Inferior parietal cortex (tissue), 1 donor: ENCODE measurements at regions not wholly inside any gene's neighbourhood (a gene's known extent, or its start where the extent isn't known, plus 50 kb on each side); places are given as distances from the start of the nearest gene placed in this dataset.

Experiments
- DNase-seq: peaks from one replicate; pipeline ENCODE4 v3.0.0-alpha.2; 2016; ENCODE audit errors: extremely low spot score

- DNase-seq: peak; percentile 25
Measured at GRCh38 chr2:8003462-8004075, 678.3 kb upstream of the ID2 start.

- peak; percentile 39 for DNase-seq
Measured at GRCh38 chr2:8004250-8004681, 677.6 kb upstream of the ID2 start.

DNA sequence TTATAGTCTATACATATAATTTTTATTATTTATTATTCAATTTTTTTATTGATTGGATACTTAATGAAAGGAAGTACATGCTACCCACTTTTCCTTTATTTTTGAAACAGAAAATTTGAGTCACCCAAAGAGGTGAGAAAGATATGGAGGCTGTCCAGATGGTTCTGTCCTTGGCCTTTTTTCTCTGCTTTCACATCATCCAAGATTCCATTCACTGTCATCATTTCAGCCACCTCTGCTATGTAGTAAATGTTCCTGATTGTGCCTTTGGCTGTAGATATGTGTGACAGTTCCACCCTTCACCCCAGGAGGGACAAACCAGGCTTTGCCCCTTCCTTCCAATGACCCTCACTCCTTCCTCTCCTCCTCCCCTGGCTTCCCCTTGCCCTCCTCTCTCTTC, 675.7 kb upstream of the ID2 start:
- no peak for DNase-seq

DNA sequence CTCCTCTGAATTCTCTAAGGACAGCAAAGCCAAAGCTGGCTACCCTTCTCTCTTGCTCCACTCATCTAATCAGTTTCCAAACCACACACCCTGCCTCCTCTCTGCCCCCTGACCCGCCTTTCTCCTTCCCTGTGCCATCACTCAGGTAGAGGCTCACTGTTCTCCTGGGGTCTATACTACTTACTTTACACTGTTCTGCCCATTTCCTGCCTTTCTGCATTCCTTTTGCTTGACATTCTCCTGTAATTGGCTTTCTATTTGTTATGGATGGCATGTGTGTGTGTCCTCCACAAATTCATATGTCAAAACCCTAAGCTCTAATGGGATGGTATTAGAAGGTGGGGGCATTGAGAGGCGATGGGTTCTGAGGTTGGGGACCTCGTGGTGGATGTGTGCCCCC, 675.2 kb upstream of the ID2 start:
- no peak for DNase-seq

DNA sequence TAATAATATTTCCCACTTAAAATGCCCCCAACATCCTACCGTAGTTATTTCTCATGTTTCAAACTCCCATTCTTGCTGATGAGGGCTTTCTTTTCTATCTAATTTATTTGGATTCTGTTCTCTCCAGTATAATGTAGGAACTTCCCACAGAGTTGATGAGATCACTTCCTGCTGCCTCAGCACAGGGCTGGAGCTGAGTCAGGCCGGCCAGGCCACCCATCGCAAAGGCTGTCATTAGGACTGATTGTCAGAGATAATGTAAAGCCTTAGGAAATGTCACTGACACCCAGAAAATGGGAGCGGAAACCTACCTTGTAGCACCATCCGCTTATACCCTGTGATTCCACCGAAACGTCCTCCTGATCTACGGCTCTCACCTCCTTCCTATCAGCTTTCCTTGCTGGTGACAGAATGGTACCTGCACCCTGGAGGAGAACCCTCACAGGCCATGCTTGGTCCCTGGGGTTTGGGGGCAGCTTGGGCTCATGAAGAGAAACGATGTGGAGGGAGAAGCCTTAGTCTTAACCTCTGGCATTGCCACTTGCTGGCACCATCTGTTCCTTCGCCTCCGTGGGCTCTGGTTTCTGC, 672.8 kb upstream of the ID2 start:
- DNase-seq: no peak

- no peak for DNase-seq
Measured at GRCh38 chr2:8015848-8016600, 665.8 kb upstream of the ID2 start.

DNA sequence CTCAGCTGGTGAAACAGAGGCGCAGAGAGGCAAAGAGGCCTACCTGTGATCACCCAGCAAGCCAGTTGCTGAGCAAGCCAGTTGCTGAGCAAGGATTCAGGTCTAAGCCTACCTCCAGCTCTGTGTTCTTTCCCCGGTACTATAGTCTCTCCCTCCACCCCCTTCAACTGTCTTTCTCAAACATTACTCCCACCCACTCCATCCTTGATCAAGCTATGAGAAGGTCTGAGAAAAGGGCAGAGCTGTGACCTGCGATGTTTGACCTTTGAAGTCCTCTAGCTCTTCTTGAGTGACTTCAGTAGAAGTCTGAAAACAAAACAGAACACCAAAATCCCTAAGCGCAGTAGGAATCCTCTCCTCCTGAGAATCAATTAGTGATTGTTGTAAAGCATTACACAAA, 665.2 kb upstream of the ID2 start:
- DNase-seq: no peak

- DNase-seq: no peak
Measured at GRCh38 chr2:8018956-8019355, 662.9 kb upstream of the ID2 start.

GRCh38 chr2:8019934-8020333, 661.9 kb upstream of the ID2 start:
- DNase-seq: no peak

- DNase-seq: no peak
Measured at GRCh38 chr2:8021921-8022320, 659.9 kb upstream of the ID2 start.

DNA sequence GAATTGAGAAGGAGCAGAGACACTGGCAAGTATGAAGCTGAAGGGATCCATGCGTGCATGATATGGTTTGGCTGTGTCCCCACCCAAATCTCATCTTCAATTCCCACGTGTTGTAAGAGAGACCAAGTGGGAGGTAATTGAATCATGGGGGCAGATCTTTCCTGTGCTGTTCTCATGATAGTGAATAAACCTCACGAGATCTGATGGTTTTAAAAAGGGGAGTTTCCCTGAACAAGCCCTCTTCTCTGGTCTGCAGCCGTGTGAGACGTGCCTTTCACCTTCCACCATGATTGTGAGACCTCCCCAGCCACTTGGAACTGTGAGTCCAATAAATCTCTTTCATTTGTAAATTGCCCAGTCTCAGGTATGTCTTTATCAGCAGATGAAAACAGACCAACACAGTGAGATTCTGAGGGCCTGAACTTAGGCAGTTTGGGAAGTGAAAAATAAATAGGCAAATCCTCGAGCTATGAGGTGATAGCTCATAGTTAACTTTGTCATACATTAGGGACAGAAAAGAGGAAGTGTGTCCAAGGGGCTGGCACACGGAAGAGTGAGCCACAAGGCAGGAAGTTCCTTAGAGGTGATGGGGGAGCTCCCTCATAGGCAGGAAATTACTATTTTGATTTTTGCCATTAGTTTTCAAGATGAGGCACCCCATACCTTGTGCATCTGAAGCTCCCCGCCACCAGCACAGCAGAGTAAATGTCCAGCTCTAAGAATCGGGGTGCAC, 658.8 kb upstream of the ID2 start:
- no peak for DNase-seq

DNA sequence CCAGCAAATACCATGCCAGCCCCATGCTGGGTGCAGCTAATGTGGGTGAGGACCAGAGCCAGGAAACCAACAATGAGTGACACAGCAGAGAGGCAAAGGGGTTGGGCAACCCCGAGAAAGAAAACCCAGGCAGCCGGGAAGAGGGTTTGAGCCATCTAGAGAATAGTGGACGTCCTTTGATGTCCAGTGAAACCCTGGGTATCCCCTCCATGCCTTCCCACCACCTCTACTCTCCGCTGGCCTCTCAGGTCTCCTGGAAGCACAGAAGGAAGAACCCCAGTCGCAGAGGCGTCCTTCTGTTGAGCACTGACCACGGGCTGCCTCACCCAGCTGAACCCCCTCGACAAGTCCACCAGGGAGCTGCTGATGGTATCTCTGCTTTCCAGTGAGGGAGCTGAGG, 657.4 kb upstream of the ID2 start:
- DNase-seq: no peak

DNA sequence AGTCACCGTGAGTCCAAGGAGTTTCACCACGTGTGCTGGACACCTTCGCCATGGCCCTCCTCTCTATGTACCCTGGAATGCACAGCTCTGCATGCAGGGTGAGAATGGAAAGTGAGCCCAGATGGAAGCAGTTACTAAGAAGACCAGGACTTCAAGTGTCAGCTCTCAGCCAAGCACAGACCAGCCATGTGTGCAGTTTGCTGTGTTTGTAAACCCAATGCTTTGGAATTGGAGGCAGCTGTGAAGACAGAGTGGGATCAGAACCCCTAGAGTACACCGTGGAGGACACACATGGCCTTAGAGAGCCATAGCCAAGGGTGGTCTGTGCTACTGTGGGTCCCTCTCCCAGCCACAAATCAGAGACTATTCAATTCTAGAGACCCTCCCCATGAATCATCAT, 655.5 kb upstream of the ID2 start:
- DNase-seq: no peak

GRCh38 chr2:8027387-8027786, 654.5 kb upstream of the ID2 start:
- DNase-seq: no peak

DNA sequence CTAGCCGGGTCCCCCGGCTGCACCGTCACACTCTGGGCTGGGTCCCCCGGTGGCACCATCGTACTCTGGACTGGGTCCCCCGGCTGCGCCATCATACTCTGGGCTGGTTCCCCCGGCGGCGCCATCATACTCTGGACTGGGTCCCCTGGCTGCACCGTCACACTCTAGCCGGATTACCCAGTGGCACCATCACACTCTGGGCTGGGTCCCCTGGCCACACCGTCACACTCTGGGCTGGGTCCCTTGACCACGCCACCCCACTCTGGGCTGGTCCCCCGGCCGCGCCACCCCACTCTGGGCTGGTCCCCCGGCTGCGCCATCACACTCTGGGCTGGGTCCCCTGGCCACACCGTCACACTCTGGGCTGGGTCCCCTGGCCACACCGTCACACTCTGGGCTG, 653.8 kb upstream of the ID2 start:
- no peak for DNase-seq

- DNase-seq: no peak
Measured at GRCh38 chr2:8028436-8028835, 653.4 kb upstream of the ID2 start.

- DNase-seq: no peak
Measured at GRCh38 chr2:8028981-8029380, 652.9 kb upstream of the ID2 start.

- no peak for DNase-seq
Measured at GRCh38 chr2:8030573-8031303, 651.1 kb upstream of the ID2 start.

- DNase-seq: no peak
Measured at GRCh38 chr2:8031370-8031769, 650.5 kb upstream of the ID2 start.

DNA sequence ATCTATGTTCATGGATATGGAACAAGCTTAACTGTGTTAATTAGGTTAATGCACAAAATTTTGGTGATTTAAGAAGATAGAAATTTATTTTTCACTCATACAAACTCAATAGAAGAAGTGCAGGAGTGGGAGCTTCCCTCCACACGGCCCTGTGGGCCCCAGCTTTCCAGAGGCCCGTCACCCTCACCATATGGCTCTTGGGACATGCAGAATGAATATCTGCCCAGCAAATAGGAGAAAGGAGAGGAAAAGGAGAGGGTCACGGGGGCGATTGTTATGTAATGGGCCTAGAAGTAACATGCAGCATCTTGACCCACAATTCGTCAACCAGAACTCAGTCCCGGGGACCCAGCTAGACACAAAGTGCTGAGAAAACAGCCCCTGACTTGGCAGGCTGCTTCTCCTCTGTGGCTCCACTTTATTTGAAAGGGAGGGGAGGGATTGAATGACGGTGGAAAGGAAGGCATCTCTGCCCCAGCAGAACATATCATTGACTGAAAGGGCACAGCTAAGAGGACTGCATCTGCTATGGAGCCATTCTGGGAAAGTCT, 648.2 kb upstream of the ID2 start:
- no peak for DNase-seq

GRCh38 chr2:8036366-8036765, 645.5 kb upstream of the ID2 start:
- DNase-seq: no peak

DNA sequence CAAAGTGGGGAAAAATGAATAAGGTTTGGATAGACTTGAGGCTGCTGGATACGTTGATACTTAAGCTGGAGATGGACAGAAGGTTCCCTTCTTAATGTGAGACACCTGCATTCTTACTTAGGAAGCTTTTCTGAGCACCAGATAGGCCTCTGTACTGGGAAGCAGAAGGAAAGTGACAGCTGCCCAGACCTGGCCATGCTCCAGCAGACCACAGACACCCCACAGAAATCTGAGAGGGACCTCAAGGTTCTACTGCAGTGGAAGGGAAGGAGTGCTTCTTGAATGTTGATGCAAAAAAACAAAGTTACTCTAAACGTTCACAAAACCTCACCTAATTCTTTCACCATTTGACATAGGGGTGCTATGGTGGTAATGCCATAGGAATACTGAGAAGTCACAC, 642.1 kb upstream of the ID2 start:
- DNase-seq: no peak
